Spinal cord (tissue), 9 donors: ENCODE measurements at regions not wholly inside any gene's neighbourhood (a gene's known extent, or its start where the extent isn't known, plus 50 kb on each side); places are given as distances from the start of the nearest gene placed in this dataset.

ENCODE experiments used
- DNase-seq, 6 donors: peaks; one replicate each; pipeline versions ENCODE4 v3.0.0 to v3.0.0-alpha.2; 2013 to 2015; ENCODE audit warnings: low spot score in 6 of 6, low read depth in 4 of 6
- H3K27ac ChIP-seq: one replicate; pipeline ENCODE4 v1.5.1; 2013; ENCODE audit warnings: low read depth, low read length, control low read depth
- H3K27me3 ChIP-seq: one replicate; pipeline ENCODE4 v1.6.1; 2013; ENCODE audit warnings: low read length; ENCODE audit not compliant: control insufficient read depth, insufficient read depth
- H3K36me3 ChIP-seq: one replicate; pipeline ENCODE4 v1.6.1; 2013; ENCODE audit warnings: low read length; ENCODE audit not compliant: control insufficient read depth, insufficient read depth
- H3K4me1 ChIP-seq: one replicate; pipeline ENCODE4 v1.6.1; 2013; ENCODE audit warnings: low read length; ENCODE audit not compliant: control insufficient read depth, insufficient read depth
- H3K4me3 ChIP-seq: one replicate; pipeline ENCODE4 v1.5.1; 2013; ENCODE audit warnings: low read depth, low read length, control low read depth
- H3K9me3 ChIP-seq: one replicate; pipeline ENCODE4 v1.6.1; 2013; ENCODE audit warnings: low read length; ENCODE audit not compliant: control insufficient read depth, insufficient read depth
- WGBS: methylation state at CpG from one replicate; pipeline ENCODE4 v1.1.5; 2013; ENCODE audit warnings: missing lambda C conversion rate; ENCODE audit not compliant: insufficient coverage; 5-methylcytosine and 5-hydroxymethylcytosine counted together
- donor health status: healthy.

DNA sequence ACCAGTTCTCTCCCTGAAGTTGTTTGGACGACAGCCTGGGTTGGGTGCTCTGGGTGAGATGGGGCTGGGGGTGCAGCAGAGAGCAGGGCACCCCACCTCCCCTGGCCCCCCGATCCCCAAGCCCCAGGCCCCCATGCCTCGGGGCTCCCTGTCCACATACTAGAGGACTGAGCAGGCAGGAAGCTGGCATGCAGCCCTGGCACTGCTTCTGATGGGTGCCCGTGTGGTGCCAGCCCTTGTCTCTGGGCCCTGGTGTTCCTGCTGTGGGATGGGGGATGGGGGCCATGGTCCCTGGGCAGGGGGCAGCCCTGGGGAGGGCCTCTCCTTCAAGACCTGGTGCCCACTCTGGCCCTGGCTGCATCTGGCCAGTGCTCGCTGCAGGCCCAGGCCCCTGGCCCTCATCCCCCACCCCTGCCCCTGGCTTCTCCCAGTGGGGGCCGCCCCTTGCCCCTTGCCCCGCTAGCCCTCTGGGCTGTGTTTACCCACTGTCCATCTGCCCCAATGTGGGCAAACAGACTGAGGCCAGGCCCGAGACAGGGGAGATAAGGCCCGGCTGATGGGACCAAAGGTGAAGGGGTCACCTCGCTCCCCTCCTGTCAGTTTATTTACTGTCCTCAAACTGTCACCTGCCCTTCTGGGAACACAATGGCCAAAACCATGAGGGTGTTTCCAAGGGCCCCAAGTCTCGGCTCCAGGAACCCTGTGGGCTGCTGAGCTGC is 67.3 kb upstream of the RXRA start:
- Histone ChIP-seq H3K4me1 (peaks cover 18% of the 10 kb centered on the region), H3K36me3 (no peaks in the 10 kb centered on the region), H3K27ac (no peak overlapping the region), H3K4me3 (no peak overlapping the region), H3K27me3 (no peaks in the 10 kb centered on the region), H3K9me3 (no peaks in the 10 kb centered on the region)
- WGBS: 89% methylated on average over 8 of the region's 11 CpGs
- DNase-seq: peak in 1 of 6 donors; percentile 55

- Histone ChIP-seq H3K9me3 (no peaks in the 10 kb centered on the region), H3K27ac (no peak overlapping the region), H3K27me3 (no peaks in the 10 kb centered on the region), H3K4me1 (peaks cover 23% of the 10 kb centered on the region), H3K36me3 (no peaks in the 10 kb centered on the region), H3K4me3 (no peak overlapping the region)
- 89% methylated on average over 13 of the region's 14 CpGs for whole genome bisulfite sequencing
- no peak for DNase-seq
These were observed 66.5 kb upstream of the RXRA start for GRCh38 chr9:134259708-134260107.

GRCh38 chr9:134260801-134261200 is 65.5 kb upstream of the RXRA start:
- DNase-seq: no peak
- Histone ChIP-seq H3K4me1 (peaks cover 23% of the 10 kb centered on the region), H3K27me3 (no peaks in the 10 kb centered on the region), H3K4me3 (no peak overlapping the region), H3K36me3 (no peaks in the 10 kb centered on the region), H3K9me3 (no peaks in the 10 kb centered on the region), H3K27ac (no peak overlapping the region)
- 87% methylated on average over 18 of the region's 18 CpGs for WGBS

DNA sequence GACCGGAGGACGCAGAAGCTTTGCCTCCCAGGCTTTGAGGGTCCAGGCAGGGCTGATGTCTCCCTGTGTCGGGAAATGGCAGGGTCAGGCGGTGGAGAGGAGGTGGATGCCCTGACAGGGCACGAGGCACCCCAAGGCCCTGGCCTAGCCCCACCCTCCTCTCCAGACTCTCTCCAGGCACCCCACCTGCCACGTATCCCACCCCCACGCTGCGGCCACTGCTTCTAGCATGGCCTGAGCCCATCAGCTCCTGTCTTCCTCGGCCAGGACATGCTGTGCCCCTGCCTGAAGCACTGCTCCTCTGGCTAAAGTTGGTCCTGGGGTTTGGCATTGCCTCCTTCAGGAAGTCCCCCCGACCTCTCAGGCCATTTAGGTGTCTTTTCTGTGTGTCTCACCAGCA is 64.2 kb upstream of the RXRA start:
- WGBS: 81% methylated on average over 9 of the region's 10 CpGs

GRCh38 chr9:134263596-134263995 is 62.7 kb upstream of the RXRA start:
- H3K4me3 ChIP-seq: no peak overlapping the region
- H3K27me3 ChIP-seq: no peaks in the 10 kb centered on the region

More for the DNA sequence above, 64.2 kb upstream of the RXRA start:
- no peaks in the 10 kb centered on the region for H3K36me3 ChIP-seq
- H3K27ac ChIP-seq: no peak overlapping the region
- DNase-seq: no peak
- H3K27me3 ChIP-seq: no peaks in the 10 kb centered on the region
- H3K9me3 ChIP-seq: no peaks in the 10 kb centered on the region
- H3K4me3 ChIP-seq: no peak overlapping the region
- H3K4me1 ChIP-seq: peaks cover 23% of the 10 kb centered on the region

GRCh38 chr9:134264169-134264568 is 62.1 kb upstream of the RXRA start:
- no peaks in the 10 kb centered on the region for H3K27me3 ChIP-seq
- peaks cover 14% of the 10 kb centered on the region for H3K4me1 ChIP-seq
- no peak overlapping the region for H3K4me3 ChIP-seq
- WGBS: 81% methylated on average over 11 of the region's 11 CpGs
- no peak for DNase-seq
- H3K9me3 ChIP-seq: no peaks in the 10 kb centered on the region
- no peak overlapping the region for H3K27ac ChIP-seq
- no peaks in the 10 kb centered on the region for H3K36me3 ChIP-seq

More at GRCh38 chr9:134263596-134263995, 62.7 kb upstream of the RXRA start:
- no peaks in the 10 kb centered on the region for H3K9me3 ChIP-seq
- H3K27ac ChIP-seq: no peak overlapping the region
- 16% methylated on average over 7 of the region's 11 CpGs for WGBS
- peaks cover 17% of the 10 kb centered on the region for H3K4me1 ChIP-seq
- no peak for DNase-seq
- no peaks in the 10 kb centered on the region for H3K36me3 ChIP-seq

GRCh38 chr9:134265078-134265477 is 61.2 kb upstream of the RXRA start:
- no peaks in the 10 kb centered on the region for H3K36me3 ChIP-seq
- no peak overlapping the region for H3K4me3 ChIP-seq
- H3K27me3 ChIP-seq: no peaks in the 10 kb centered on the region
- WGBS: 63% methylated on average over 6 of the region's 7 CpGs
- no peak overlapping the region for H3K27ac ChIP-seq
- H3K4me1 ChIP-seq: peaks cover 14% of the 10 kb centered on the region
- no peaks in the 10 kb centered on the region for H3K9me3 ChIP-seq
- DNase-seq: no peak

DNA sequence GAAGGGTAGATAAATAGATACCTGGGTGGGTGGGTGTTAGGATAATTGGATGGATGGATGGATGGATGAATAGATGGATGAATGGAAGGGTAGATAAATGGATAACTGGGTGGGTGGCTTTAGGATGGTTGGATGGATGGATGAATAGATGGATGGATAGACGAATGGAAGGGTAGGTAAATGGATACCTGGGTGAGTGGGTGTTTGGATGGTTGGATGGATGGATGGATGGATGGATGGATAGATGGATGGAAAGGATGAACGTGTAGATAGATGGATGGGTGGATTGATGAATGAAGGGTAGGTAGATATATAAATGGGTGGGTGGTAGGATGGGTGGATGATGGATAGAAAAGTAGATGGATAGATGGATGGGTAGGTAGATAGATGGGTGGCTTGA is 59.8 kb upstream of the RXRA start:
- no peaks in the 10 kb centered on the region for H3K36me3 ChIP-seq
- H3K4me3 ChIP-seq: no peak overlapping the region
- 92% methylated on average over 2 of the region's 2 CpGs for WGBS
- no peaks in the 10 kb centered on the region for H3K27me3 ChIP-seq
- H3K9me3 ChIP-seq: no peaks in the 10 kb centered on the region
- DNase-seq: no peak
- peaks cover 14% of the 10 kb centered on the region for H3K4me1 ChIP-seq
- H3K27ac ChIP-seq: no peak overlapping the region

- WGBS: 89% methylated on average over 9 of the region's 11 CpGs
- H3K9me3 ChIP-seq: no peaks in the 10 kb centered on the region
- DNase-seq: no peak
- no peaks in the 10 kb centered on the region for H3K27me3 ChIP-seq
- H3K4me1 ChIP-seq: peaks cover 14% of the 10 kb centered on the region
- no peaks in the 10 kb centered on the region for H3K36me3 ChIP-seq
- H3K27ac ChIP-seq: no peak overlapping the region
- H3K4me3 ChIP-seq: no peak overlapping the region
These were observed 58.9 kb upstream of the RXRA start for GRCh38 chr9:134267305-134267880.
